HG03521 (cell line): ENCODE measurements at regions not wholly inside any gene's neighbourhood (a gene's known extent, or its start where the extent isn't known, plus 50 kb on each side); places are given as distances from the start of the nearest gene placed in this dataset.

Source experiments
- ATAC-seq: cut with Tn5 transposase; IDR thresholded peaks from one replicate; pipeline ENCODE4 v1.9.1; 2021; ENCODE audit warnings: mild to moderate bottlenecking, moderate library complexity; ENCODE audit not compliant: unreplicated experiment

- no peak for ATAC-seq
Observed at GRCh38 chr13:73772449-73773167, 361.6 kb downstream of the KLF12 start.

- no peak for ATAC-seq
Observed at GRCh38 chr13:73767747-73768315, 366.4 kb downstream of the KLF12 start.

GRCh38 chr13:73767191-73767741, 366.9 kb downstream of the KLF12 start:
- no peak for ATAC-seq

- peak; percentile 80 for ATAC-seq
Observed at GRCh38 chr13:73765651-73766384, 368.4 kb downstream of the KLF12 start.

GRCh38 chr13:73759434-73759833, 374.8 kb downstream of the KLF12 start:
- ATAC-seq: no peak

GRCh38 chr13:73757481-73758233, 376.5 kb downstream of the KLF12 start:
- ATAC-seq: no peak

GRCh38 chr13:73754727-73755292, 379.4 kb downstream of the KLF12 start:
- no peak for ATAC-seq

- ATAC-seq: no peak
Observed at GRCh38 chr13:73754241-73754640, 380.0 kb downstream of the KLF12 start.

GRCh38 chr13:73751290-73751689, 382.9 kb downstream of the KLF12 start:
- ATAC-seq: no peak

GRCh38 chr13:73748404-73748803, 385.8 kb downstream of the KLF12 start:
- no peak for ATAC-seq

GRCh38 chr13:73745190-73745589, 389.0 kb downstream of the KLF12 start:
- ATAC-seq: no peak

- ATAC-seq: no peak
Observed at GRCh38 chr13:73742982-73743381, 391.2 kb downstream of the KLF12 start.

- ATAC-seq: no peak
Observed at GRCh38 chr13:73741742-73742141, 392.5 kb downstream of the KLF12 start.

- no peak for ATAC-seq
Observed at GRCh38 chr13:73741111-73741510, 393.1 kb downstream of the KLF12 start.

- no peak for ATAC-seq
Observed at GRCh38 chr13:73740666-73741065, 393.5 kb downstream of the KLF12 start.

- no peak for ATAC-seq
Observed at GRCh38 chr13:73739394-73739793, 394.8 kb downstream of the KLF12 start.

GRCh38 chr13:73738626-73739025, 395.6 kb downstream of the KLF12 start:
- ATAC-seq: no peak

- ATAC-seq: no peak
Observed at GRCh38 chr13:73737214-73737613, 397.0 kb downstream of the KLF12 start.

GRCh38 chr13:73733706-73734105, 400.5 kb downstream of the KLF12 start:
- ATAC-seq: no peak

- no peak for ATAC-seq
Observed at GRCh38 chr13:73732350-73732749, 401.9 kb downstream of the KLF12 start.

- ATAC-seq: no peak
Observed at GRCh38 chr13:73731564-73731963, 402.6 kb downstream of the KLF12 start.
